ENCODE measurements at regions not wholly inside any gene's neighbourhood (a gene's known extent, or its start where the extent isn't known, plus 50 kb on each side); places are given as distances from the start of the nearest gene placed in this dataset.
"Not testable (repeated sequence)": the region's sequence is repeated elsewhere in the genome, so short reads cannot be mapped to it uniquely, and the experiment has no call there.

DNA sequence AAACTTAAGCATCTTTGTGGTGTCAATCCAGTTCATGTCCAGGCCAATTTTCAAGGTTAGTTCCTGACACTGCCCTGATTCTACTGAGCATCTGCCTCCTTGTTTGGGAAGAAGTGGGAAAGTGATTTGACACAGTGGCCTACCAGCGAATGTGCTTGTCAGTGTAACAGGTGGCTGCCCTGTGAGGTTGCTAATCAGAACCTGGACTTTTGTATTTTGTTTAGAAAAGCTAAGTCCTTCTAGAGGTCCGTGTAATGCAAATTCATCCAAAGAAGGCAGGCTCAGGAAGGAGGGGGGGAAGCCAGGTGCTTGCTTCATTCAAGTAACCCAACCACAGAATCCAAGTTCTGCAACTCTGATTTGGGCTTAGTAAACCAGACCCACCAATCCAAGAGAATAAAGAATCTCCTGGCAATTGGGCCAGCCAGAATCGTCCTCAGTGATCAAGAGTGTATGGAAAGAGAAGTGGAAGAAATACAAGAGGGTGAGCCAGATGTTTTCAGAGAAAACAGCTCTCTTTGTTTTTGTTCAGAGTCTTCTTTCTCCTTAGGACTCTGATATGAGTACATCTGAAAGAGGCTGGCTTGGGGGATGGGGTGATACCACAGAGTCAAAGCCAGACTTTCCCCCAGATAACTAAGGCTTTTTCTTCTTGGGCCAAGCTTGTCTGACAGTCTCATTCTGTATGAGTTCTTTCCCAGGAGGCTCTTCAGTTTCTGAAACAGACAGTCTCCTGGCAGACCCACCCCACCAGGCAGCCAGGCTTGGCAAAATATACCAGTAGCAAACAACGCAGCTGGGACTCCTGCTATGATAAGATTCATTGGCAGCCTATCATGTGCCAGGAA is 508.9 kb upstream of the TBL1XR1 start:
- DNase-seq (ENCODE audit: low spot score): no peak

GRCh38 chr3:177709470-177709869 is 512.2 kb upstream of the TBL1XR1 start:
- not testable (repeated sequence) for DNase-seq (ENCODE audit: low spot score)

GRCh38 chr3:177710506-177710905 is 513.2 kb upstream of the TBL1XR1 start:
- no peak for DNase-seq (ENCODE audit: low spot score)

GRCh38 chr3:177711637-177712036 is 514.4 kb upstream of the TBL1XR1 start:
- no peak for DNase-seq (ENCODE audit: low spot score)

DNA sequence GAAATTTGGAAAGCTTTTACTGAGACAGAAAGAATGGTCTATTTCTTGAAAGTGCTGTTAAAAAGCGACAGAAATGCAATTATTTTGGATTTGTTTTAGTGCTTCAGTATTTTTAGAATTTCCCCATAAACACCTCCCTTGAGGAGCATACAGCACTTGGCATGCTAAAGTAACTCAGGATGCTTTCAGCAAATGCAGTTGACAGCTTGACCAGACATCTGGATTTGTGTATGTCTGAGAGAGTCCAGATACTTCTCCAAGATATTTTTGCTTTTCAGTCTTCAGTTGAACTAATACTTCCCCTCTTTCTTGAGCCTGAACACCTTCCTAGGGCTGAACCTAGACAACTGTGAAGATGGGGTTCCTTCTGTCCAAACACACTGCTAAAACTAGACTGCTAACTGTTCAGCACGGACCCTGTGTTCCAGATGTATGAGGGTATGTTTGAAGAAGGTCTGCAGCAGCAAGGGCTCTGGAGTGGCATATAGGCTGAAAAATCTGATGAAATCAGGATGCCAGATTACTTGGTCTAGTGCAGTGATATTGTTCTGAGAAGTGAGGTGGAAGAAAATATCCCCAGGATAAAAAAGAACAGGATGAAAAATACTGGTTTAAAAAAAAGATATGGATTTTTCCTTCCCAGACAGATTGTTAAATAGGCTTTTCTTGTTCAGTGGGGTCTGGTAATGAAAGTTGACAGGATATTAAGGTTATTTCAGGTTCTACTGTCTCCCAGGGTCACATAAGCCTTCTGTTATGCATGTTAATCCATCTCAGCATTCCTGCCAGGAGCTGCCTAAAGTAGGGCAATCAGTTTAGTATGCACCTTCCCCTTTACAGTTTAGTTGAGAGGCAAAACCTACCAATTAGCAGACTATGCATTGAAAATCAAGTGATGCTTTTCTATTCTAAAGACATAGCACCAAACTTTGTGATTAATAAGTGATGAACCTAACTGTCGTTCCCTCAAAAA is 516.9 kb upstream of the TBL1XR1 start:
- no peak for DNase-seq (ENCODE audit: low spot score)

GRCh38 chr3:177714945-177715344 is 517.7 kb upstream of the TBL1XR1 start:
- no peak for DNase-seq (ENCODE audit: low spot score)

DNA sequence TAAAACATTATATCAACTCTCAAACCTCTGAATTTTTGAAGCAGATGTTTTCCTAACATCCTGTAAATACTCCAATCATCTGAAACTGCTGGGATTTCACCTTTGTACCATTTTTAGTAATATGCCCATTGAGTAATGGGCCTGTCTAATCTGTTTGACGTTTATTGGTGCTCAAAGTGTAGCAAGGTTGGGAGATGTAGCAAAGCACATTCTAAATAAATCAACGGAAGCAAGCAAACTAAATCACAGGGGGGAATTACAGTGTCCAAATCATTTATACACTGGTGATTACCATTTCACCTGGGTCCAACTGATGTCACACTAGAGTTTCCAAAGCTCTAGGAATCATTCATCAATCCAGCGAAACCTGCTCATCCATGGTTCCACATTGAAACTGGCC is 518.7 kb upstream of the TBL1XR1 start:
- no peak for DNase-seq (ENCODE audit: low spot score)

DNA sequence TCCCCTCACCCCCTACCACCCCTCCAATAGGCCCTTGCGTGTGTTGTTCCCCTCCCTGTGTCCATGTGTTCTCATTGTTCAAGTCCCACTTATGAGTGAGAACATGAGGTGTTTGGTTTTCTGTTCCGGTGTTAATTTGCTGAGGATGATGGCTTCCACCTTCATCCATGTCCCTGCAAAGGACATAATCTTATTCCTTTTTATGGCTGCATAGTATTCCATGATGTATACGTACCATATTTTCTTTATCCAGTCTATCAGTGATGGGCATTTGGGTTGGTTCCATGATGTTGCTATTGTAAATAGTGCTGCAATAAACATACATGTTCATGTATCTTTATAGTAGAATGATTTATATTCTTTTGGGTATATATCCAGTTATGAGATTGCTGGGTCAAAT is 523.6 kb upstream of the TBL1XR1 start:
- DNase-seq (ENCODE audit: low spot score): not testable (repeated sequence)

- no peak for DNase-seq (ENCODE audit: low spot score)
These were observed 524.8 kb upstream of the TBL1XR1 start for GRCh38 chr3:177721864-177722785.

DNA sequence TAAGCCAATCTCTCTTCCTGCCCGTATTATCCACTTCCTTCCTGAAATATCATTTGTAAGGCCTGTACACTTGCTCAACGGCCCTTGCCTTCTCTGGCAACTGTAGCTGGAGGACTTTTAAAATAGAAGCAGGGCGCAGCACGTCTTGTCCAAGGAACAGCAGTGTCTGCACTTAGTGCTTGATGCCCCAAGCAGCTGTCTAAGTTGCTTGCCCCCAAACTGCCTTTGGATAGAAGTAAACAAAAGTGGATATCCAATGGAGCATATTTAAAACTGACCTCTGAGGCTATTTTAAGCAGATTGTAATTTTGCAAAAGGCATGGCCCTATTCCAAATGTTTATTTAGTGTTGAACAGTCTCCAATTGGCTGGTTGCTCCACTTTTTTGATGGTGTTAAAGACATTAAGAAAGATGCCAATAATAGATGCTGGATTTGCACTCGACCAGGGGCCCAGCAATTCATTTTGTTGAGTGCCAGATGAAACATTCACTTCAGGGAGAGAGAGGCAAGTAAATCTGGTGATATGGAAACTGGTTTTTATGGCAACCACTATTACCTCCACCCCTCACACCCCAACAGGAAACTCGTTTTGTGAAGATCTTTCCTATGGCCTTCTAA is 526.8 kb upstream of the TBL1XR1 start:
- no peak for DNase-seq (ENCODE audit: low spot score)

DNA sequence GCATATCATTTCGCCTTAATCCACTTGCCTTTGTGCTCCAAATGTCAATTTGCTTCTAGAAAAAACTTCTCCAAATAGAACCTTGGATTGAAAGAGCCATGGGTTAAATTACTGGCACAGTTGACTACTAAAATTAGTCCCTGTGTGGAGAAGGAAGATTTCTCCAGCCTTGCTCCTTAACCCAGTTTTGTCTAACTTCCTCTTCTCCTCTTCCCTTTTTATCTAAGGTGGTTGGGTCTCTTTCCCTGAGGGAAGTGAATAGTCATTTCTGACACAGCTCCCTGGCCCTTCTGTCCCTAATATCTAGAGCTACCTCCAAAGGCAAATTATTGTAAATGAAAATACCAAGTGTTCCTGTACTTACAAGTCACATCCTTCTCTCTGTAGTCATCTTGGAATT is 527.9 kb upstream of the TBL1XR1 start:
- DNase-seq (ENCODE audit: low spot score): no peak

DNA sequence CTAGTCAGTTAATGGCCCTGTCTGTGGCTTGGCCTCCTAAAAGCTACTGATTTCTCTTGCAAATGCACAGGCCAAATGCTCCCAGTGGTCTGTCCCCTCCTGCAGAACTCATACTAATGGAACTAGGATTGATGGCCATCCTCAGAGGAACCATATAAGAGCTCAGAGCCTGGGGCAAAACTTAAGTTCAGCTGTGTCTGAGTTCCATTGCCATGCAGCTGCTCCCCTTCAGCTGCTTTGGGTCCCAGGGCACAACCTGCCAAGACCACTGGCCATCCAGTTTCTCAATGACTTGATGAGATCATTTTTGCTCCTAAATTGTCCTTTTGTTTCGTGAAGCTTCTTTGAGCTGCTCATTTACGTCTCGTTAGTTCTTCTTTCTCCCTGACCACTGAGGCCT is 529.5 kb upstream of the TBL1XR1 start:
- no peak for DNase-seq (ENCODE audit: low spot score)

DNA sequence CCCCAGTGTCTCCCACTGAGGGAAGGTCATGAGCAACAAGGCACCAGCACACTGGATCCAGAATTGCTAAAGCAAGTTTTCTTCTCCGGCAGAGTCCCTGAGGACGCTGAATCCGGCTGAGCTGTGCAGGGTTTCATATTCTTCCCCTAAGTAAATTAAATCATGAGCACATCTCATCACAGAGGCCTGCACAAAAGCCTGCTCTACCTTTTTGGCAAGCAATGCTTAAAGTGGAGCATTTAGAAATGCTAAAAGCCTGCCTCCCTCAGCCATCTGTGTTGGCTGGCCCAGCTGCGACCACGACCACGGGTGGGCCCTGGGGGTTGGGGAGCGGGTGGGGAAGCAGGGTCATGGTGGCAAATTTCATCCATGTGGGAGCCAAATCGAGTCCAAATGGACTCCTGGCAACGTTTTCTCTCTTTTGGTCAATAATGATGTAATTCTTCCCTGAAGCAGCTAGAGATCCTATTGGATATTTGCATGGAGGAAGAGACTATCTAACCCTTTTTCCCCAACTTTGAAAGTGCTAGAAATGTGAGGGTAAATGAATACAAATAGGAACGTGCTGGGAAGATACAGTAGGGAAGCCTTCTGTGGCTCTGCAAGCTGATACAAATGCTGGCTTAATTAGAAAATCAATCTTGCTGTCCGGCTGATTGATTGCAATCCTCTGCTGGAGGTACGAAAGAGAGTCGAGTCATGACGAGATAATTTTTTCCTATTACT is 532.8 kb upstream of the TBL1XR1 start:
- DNase-seq (ENCODE audit: low spot score): no peak

DNA sequence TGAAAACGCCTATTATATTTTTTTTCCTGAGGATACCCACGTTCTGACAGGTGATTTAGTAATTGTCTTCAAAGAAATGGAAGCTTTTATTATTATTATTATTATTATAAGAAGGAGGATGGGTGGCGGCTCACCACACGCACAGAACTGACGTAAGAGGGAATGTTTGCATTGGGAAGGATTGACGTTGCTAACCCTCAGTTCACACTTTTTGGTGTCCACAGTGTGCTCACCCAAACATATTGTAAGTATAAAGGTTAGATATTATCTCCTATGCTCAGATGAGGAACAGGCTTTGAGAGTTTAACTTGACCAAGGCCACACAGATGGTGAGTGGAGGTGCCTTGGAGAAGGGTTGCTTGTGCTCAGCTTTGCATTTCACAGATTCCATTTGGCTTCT is 533.5 kb upstream of the TBL1XR1 start:
- no peak for DNase-seq (ENCODE audit: low spot score)

- peak; percentile 37 for DNase-seq (ENCODE audit: low spot score)
These were observed 534.5 kb upstream of the TBL1XR1 start for GRCh38 chr3:177731644-177732268.

GRCh38 chr3:177733233-177733632 is 536.0 kb upstream of the TBL1XR1 start:
- no peak for DNase-seq (ENCODE audit: low spot score)

DNA sequence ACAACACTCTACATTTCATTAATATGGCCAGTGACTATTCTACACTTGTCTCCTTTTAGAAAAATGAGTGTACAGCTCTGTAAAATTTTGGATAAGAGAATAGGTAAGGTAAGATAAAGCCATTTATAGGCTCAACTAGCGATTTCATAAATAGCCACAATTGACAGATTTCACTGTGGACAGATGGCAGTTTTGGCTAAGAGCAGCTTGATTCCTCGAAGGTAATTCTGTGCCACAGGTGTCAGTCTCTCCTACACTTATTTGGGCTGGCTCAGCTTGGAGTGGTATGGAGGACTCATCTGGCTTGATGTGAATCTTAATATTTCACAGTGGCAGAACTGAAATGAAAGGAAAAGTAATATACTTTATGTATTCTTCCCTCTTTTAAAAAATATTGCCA is 536.7 kb upstream of the TBL1XR1 start:
- no peak for DNase-seq (ENCODE audit: low spot score)

- DNase-seq (ENCODE audit: low spot score): no peak
These were observed 538.1 kb upstream of the TBL1XR1 start for GRCh38 chr3:177735431-177735830.

DNA sequence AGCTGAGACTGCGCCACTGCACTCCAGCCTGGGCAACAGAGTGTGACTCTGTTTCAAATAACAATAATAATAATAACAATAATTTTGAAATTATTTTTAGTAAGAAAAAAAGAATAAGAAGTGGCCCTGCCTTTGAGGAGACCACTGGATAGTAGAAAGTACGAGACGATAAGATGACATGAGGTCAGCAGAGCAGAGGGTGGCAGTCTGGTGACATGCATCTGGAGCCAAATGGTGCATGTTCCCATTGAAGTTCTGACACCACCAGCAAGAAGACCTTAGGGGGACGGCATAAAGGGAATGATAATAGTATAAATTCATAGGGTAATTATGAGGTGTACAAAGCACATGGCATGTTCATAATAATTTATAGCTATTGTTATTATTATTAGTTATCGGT is 542.2 kb upstream of the TBL1XR1 start:
- no peak for DNase-seq (ENCODE audit: low spot score)

DNA sequence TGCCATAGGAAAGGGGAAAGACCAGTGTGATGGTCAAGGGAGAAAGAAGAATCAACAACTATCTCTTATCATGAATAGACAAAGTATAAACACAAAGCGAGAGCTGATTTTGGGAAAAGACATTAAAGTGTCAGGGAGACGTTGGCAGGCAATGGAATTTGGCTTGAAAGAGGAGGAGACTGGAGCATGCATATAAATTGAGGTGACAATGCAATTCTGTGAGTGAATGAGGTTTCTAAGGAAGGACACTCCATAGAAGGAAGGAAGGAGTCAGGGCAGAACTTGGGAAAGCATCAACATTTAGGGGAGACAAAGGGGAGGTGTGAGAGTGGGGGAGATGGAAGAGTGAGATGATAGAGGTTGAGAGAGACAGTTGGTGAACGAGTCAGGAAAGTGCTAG is 543.0 kb upstream of the TBL1XR1 start:
- no peak for DNase-seq (ENCODE audit: low spot score)

All from A172 (cell line).